ENCODE measurements at regions not wholly inside any gene's neighbourhood (a gene's known extent, or its start where the extent isn't known, plus 50 kb on each side); places are given as distances from the start of the nearest gene placed in this dataset.
"Not testable (repeated sequence)": the region's sequence is repeated elsewhere in the genome, so short reads cannot be mapped to it uniquely, and the experiment has no call there.

DNA sequence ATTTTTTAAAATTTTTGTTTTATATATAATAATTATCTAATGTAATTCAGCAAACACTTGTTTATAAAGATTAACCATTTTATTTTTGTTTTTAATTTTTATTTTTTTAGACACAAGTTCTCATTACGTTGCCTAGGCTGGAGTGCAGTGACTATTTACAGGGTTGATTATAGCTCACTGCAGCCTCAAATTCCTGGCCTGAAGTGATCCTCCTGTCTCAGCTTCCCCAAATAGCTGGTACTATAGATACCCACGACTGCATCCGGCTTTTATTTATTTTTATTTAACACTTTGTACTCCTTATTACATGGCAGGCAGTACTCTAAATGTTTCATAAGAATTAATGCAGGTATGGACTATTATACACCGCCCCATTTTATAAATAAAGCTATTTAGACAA, 288.7 kb downstream of the MDFIC start:
- no peak for DNase-seq (ENCODE audit: low read depth)

DNA sequence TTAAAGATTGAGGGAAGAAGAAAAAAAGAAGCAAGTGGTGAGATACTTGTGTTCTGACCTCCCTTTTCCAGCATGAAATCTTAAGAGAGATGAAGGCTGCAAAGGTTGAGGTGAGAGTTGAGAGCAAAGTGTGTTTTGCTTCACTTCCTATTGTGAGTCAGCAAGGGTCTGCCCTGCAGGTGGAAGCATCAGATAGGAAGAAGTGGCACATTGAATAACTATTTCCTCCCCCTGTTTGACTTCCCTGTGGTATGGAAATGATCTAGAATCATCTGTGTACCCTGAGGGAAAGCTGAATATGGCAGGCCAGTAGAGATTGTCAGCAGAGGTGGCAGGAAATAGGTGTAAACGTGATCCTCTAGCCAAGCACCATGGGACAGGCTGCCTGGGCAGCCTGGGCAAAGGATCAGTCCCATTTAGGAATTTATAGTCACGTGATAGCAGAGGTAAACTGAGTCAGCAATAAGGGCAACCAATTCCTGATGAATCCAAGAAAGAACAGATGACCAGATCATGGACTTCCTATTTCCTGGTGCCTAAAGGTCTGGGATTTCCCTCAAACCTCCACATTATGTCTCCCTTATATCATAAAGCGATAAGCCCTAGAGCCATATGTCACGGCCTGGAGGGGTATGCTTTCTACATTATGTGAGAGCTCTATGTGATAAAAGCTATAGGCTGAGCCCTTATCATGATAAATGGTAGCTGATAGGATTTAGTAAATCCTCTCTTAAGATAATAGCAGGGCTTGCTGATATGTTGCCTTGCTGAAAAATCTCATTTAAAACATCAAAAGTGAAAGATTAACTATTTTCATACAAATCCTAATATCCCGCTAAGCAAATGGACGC, 287.0 kb downstream of the MDFIC start:
- no peak for DNase-seq (ENCODE audit: low read depth)

- not testable (repeated sequence) for DNase-seq (ENCODE audit: low read depth)
These were observed 284.5 kb downstream of the MDFIC start for GRCh38 chr7:115206374-115206773.

DNA sequence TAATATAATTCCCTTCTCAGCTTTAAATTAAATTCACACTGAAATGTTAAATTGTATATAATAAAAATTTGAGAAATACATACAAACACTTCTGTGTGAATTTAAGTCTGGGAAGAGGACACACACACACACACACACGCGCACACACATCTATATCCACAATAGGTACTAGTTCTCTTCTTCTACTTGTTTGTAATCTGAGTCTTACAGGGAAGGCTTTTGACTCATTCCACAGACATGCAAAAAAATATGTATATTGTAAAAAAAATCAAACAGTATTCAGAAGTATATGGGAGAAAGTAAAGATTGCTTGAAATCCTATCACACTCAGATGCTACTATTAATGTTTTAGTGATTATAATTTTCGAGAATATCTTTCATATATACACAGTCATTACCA, 276.2 kb downstream of the MDFIC start:
- peak; percentile 63 for DNase-seq (ENCODE audit: low read depth)

- DNase-seq (ENCODE audit: low read depth), result no peak
These were observed 273.3 kb downstream of the MDFIC start for GRCh38 chr7:115195208-115195607.

DNA sequence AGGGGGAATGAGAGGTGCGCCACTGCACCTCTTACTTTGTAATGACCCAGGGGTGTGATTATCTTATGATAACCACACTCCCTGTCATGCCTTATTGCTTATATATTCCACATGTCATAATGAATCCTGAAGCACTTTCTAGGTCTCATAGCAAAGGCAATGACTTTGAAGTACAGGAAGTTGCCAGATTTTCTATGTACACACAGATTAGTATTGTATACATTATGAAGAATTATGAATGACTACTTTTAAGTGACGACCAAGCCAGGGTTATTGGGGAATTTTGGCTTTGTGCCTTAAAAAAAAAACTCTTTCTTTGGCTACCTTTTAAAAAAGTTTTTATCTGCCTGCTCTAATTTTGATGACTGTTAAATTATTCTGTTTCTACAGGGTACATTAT, 269.6 kb downstream of the MDFIC start:
- DNase-seq (ENCODE audit: low read depth), result no peak

GRCh38 chr7:115183431-115184057, 261.6 kb downstream of the MDFIC start:
- DNase-seq (ENCODE audit: low read depth), result peak; percentile 47

DNA sequence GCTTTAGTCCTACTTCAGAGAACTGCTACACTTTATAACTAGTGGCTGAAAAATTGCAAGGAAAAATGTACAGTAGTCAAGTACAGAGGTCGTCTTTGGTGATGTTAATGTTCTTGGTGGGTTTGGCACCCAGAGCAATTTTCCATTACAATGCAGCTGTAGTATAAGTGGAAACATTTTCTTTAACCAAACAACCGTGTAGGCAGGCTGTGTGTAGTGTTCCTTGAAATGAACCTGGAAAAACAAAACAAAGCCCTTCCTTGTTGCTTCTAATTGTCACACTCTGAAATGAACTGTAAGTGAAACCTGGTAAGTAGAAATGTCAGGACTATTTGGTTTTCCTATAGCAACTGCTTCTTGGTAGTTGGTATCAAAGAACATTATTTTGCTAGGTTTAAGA, 256.9 kb downstream of the MDFIC start:
- no peak for DNase-seq (ENCODE audit: low read depth)

- DNase-seq (ENCODE audit: low read depth), result no peak
These were observed 255.9 kb downstream of the MDFIC start for GRCh38 chr7:115177823-115178222.

DNA sequence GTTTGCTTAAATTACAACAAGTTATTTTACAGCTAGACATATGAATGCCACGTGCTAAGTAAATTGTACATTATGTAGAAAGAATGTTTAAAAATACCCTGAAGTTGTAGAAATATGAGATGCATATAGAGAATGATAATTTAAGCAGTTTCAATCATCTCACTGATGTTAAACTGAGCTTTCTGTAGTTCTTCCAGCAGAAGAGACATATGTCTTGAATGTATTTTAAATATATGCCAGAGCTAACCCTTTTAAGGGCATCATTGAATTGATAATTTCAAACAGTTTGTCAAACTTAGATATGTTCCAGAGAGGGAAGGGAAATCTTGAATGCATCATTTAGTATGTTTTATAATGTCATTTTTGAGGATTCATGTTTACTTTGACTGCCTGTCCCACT, 255.2 kb downstream of the MDFIC start:
- no peak for DNase-seq (ENCODE audit: low read depth)

- DNase-seq (ENCODE audit: low read depth), result not testable (repeated sequence)
These were observed 250.5 kb downstream of the MDFIC start for GRCh38 chr7:115172397-115172796.

- no peak for DNase-seq (ENCODE audit: low read depth)
These were observed 232.0 kb downstream of the MDFIC start for GRCh38 chr7:115153769-115154477.

DNA sequence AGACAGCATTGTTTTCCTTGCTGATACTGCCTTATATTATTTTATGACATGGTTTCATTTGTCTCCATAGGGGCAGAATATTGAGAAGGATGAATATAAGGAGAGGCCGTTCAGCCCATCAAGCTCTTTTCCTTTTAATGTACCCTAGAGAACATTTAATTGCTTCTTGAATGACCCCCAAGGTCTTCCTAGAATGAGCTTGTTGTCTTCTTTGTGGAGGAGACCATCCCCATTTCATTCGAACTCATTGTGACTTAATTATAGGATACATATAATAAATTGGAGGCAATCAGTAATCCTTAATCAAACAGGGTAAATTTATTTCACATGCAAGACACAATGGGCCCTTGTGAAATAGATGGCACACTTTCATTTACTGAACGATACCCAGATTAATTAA, 231.3 kb downstream of the MDFIC start:
- no peak for DNase-seq (ENCODE audit: low read depth)

GRCh38 chr7:115146148-115146547, 224.3 kb downstream of the MDFIC start:
- DNase-seq (ENCODE audit: low read depth), result no peak

GRCh38 chr7:115145512-115145911, 223.6 kb downstream of the MDFIC start:
- DNase-seq (ENCODE audit: low read depth), result peak; percentile 70

- no peak for DNase-seq (ENCODE audit: low read depth)
These were observed 215.9 kb downstream of the MDFIC start for GRCh38 chr7:115137816-115138215.

DNA sequence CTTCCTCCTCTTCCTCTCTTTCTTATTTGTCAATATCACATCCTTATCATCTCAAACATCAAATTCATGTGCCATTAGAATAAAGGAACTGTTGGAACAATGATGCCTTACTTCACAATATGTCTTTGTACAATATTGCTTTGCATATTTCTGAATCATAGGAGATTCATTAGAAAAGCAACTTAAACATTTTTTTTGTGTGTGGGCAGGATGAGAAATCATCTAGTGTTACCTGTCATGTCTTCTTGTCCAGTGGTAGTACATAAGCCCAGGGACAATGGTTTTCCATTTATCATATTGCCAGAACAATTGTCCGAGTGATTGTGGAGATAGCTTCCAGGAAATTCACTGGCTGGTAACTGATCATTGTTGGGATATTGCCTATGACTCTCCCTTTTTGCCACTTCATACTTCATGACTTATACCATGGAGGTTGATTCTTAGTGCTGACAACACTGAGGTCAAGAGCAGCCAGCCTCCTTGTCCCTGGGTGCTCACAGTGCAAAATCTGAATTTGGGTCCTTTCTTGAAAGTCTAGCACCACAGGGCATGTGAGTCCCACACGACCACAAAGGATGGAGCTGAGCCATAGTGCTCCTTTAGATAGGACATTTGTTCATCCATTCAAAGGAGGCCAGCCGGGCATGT, 215.0 kb downstream of the MDFIC start:
- no peak for DNase-seq (ENCODE audit: low read depth)

GRCh38 chr7:115135769-115136410, 214.0 kb downstream of the MDFIC start:
- DNase-seq (ENCODE audit: low read depth), result peak; percentile 37

- DNase-seq (ENCODE audit: low read depth), result peak; percentile 50
These were observed 213.3 kb downstream of the MDFIC start for GRCh38 chr7:115135146-115135545.

DNA sequence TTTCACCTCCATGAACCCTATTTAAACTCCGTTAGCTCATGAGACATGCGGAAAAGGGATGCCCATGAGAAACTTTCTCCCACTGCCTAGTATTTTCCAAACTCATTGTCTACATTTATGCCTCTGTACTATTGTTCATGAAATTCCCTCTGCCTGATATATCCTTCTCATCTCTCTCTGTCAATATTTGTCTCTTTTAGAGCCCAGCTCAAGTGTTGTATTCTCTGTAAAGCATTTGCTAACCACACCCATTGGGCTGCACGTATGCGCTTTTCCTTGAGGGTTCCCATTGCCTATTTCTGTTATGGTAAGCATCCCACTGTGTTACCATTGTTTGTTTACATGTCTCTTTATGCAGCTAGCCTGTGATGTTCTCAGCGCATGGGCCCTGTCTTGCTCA, 211.4 kb downstream of the MDFIC start:
- DNase-seq (ENCODE audit: low read depth), result no peak

DNA sequence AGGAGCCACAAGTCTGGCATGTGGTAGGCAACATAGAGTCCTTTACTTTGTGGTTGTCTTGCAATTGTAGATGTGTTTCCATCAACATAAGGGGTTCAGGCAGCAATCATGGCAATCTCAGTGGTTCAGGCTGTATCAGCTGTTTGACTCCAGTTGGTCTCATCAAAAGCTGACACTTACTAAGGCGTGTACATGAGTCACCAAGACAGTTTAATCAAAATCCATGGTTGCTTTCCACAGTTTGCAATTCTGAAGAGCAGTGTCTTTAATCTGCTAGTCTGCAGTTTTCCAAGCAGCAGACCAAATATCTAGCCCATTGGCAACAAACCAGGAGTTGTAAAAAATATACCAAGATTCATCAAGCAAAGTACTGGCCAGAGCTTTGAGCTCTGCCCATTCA, 210.2 kb downstream of the MDFIC start:
- DNase-seq (ENCODE audit: low read depth), result peak; percentile 7

GRCh38 chr7:115128154-115128553, 206.3 kb downstream of the MDFIC start:
- DNase-seq (ENCODE audit: low read depth), result no peak

Data from iris pigment epithelial cell (primary cell).